ENCODE measurements at regions not wholly inside any gene's neighbourhood (a gene's known extent, or its start where the extent isn't known, plus 50 kb on each side); places are given as distances from the start of the nearest gene placed in this dataset.

- Histone ChIP-seq H3K9ac (ENCODE audit: low read length) (no peak overlapping the region), H3K4me1 (ENCODE audit: control insufficient read depth in 1 of 2, insufficient read depth in 2 of 2, low read length in 2 of 2) (no peaks in the 10 kb centered on the region), H3K36me3 (ENCODE audit: control insufficient read depth in 1 of 2, insufficient read depth in 2 of 2, low read length in 2 of 2) (no peaks in the 10 kb centered on the region), H3K9me2 (ENCODE audit: insufficient read depth) (no peaks in the 10 kb centered on the region), H3K27me3 (ENCODE audit: insufficient read depth, low read length) (no peaks in the 10 kb centered on the region), H3K27ac (ENCODE audit: low read depth, low read length) (no peak overlapping the region), H3K79me2 (ENCODE audit: insufficient read depth, low read length) (no peaks in the 10 kb centered on the region), H3K4me2 (ENCODE audit: low read length) (no peak overlapping the region), H2AFZ (ENCODE audit: low read depth, low read length, poor library complexity, severe bottlenecking) (no peak overlapping the region), H4K20me1 (ENCODE audit: insufficient read depth) (no peaks in the 10 kb centered on the region), H3K9me3 (ENCODE audit: control insufficient read depth in 1 of 2, insufficient read depth in 1 of 2, low read depth in 1 of 2, low read length in 2 of 2) (peaks cover 0 to 16% of the 10 kb centered on the region in 2 experiments; a peak in 2 of 4 replicates), H3K4me3 (replicated peaks in 1 of 2; ENCODE audit: low read depth in 1 of 2, low read length in 2 of 2) (no peak overlapping the region)
- intact Hi-C loops (cut with micrococcal nuclease) = no loop called here
- TF ChIP-seq SRF (IDR thresholded peaks at IDR 0.05; ENCODE audit: low read depth) = no peak
- TF ChIP-seq ZNF274 (IDR thresholded peaks at IDR 0.05; ENCODE audit: low read depth, low read length) = no peak
- TF ChIP-seq SIN3A (IDR thresholded peaks at IDR 0.05; ENCODE audit: low read depth) = no peak
- no peak for TF ChIP-seq EZH2 (IDR thresholded peaks at IDR 0.05)
- TF ChIP-seq EZH2phosphoT487 (IDR thresholded peaks at IDR 0.05; ENCODE audit: borderline replicate concordance) = no peak
- no peak for TF ChIP-seq CEBPB (IDR thresholded peaks at IDR 0.05; ENCODE audit: low read depth)
- POLR2A ChIA-PET = no interaction called here
- DNase-seq (ENCODE audit: low read depth, low spot score) = no peak
- BruUV-seq (replicated peaks) = no TSS peak
- ATAC-seq = no peak
- CTCF ChIA-PET = no interaction called here
- RAD21 ChIA-PET (ENCODE audit: low non-redundant PET in 1 of 2, low total read pairs in 2 of 2, uncharacterized antibody in 2 of 2, unreplicated experiment in 2 of 2) = no interaction called here
These were observed 725.2 kb upstream of the CELF2 start for GRCh38 chr10:10292501-10292900.

- CTCF ChIA-PET = no interaction called here
These were observed 724.6 kb upstream of the CELF2 start for GRCh38 chr10:10293041-10293440.

More at GRCh38 chr10:10293041-10293440, 724.6 kb upstream of the CELF2 start:
- no TSS peak for BruUV-seq (replicated peaks)
- Histone ChIP-seq H3K9me3 (ENCODE audit: control insufficient read depth in 1 of 2, insufficient read depth in 1 of 2, low read depth in 1 of 2, low read length in 2 of 2) (peaks cover 0 to 16% of the 10 kb centered on the region in 2 experiments; a peak in 2 of 4 replicates), H3K27ac (ENCODE audit: low read depth, low read length) (no peak overlapping the region), H3K4me2 (ENCODE audit: low read length) (no peak overlapping the region), H4K20me1 (ENCODE audit: insufficient read depth) (no peaks in the 10 kb centered on the region), H3K4me1 (ENCODE audit: control insufficient read depth in 1 of 2, insufficient read depth in 2 of 2, low read length in 2 of 2) (no peaks in the 10 kb centered on the region), H3K36me3 (ENCODE audit: control insufficient read depth in 1 of 2, insufficient read depth in 2 of 2, low read length in 2 of 2) (no peaks in the 10 kb centered on the region), H3K4me3 (replicated peaks in 1 of 2; ENCODE audit: low read depth in 1 of 2, low read length in 2 of 2) (no peak overlapping the region), H3K79me2 (ENCODE audit: insufficient read depth, low read length) (no peaks in the 10 kb centered on the region), H3K9ac (ENCODE audit: low read length) (no peak overlapping the region), H2AFZ (ENCODE audit: low read depth, low read length, poor library complexity, severe bottlenecking) (no peak overlapping the region), H3K27me3 (ENCODE audit: insufficient read depth, low read length) (no peaks in the 10 kb centered on the region), H3K9me2 (ENCODE audit: insufficient read depth) (no peaks in the 10 kb centered on the region)
- POLR2A ChIA-PET = no interaction called here
- TF ChIP-seq CEBPB (IDR thresholded peaks at IDR 0.05; ENCODE audit: low read depth) (no peak), JUND (IDR thresholded peaks at IDR 0.05) (no peak), ELF1 (IDR thresholded peaks at IDR 0.05; ENCODE audit: borderline replicate concordance, low read depth) (no peak), REST (IDR thresholded peaks at IDR 0.05; ENCODE audit: low read depth) (no peak), CBX3 (IDR thresholded peaks at IDR 0.05; ENCODE audit: low read depth) (no peak), YY1 (IDR thresholded peaks at IDR 0.05; ENCODE audit: extremely low read depth, insufficient replicate concordance, low read depth, low read length) (no peak), EZH2phosphoT487 (IDR thresholded peaks at IDR 0.05; ENCODE audit: borderline replicate concordance) (no peak), FOSL1 (IDR thresholded peaks at IDR 0.05; ENCODE audit: low read depth) (no peak), EZH2 (IDR thresholded peaks at IDR 0.05) (no peak), ATF3 (IDR thresholded peaks at IDR 0.05) (no peak)
- DNase-seq (ENCODE audit: low read depth, low spot score) (no peak), ATAC-seq (no peak)
- RAD21 ChIA-PET (ENCODE audit: low non-redundant PET in 1 of 2, low total read pairs in 2 of 2, uncharacterized antibody in 2 of 2, unreplicated experiment in 2 of 2) = interaction anchor here in 1 of 2 experiments (0.6 kb wide), 1 partner anchor 29 kb away, joined by 3 read pairs; no protein-coding TSS in a partner anchor
- intact Hi-C loops (cut with micrococcal nuclease) = no loop called here

Measured in HCT116 (cell line).